Liver (tissue), 7 donors: ENCODE measurements at regions not wholly inside any gene's neighbourhood (a gene's known extent, or its start where the extent isn't known, plus 50 kb on each side); places are given as distances from the start of the nearest gene placed in this dataset.

ENCODE experiments used
- DNase-seq: peaks from one replicate; pipeline ENCODE4 v3.0.0-alpha.2; 2017; ENCODE audit warnings: low spot score
- H3K27ac ChIP-seq, 2 donors: one replicate each; pipeline ENCODE4 v1.7.0; 2013; ENCODE audit warnings: inconsistent platforms in 2 of 2, low read length in 2 of 2, control low read depth in 1 of 2, low read depth in 1 of 2, mild to moderate bottlenecking in 1 of 2
- H3K27me3 ChIP-seq, 4 donors: one replicate each; pipeline versions ENCODE4 v1.6.1 to v1.7.0; 2013; ENCODE audit warnings: low read length in 3 of 4, inconsistent platforms in 1 of 4, mild to moderate bottlenecking in 1 of 4, moderate library complexity in 1 of 4; ENCODE audit not compliant: control insufficient read depth in 4 of 4, insufficient read depth in 4 of 4
- H3K36me3 ChIP-seq, 4 donors: one replicate each; pipeline versions ENCODE4 v1.6.1 to v1.7.0; 2013; ENCODE audit warnings: low read length in 3 of 4, mild to moderate bottlenecking in 3 of 4, low read depth in 1 of 4, moderate library complexity in 1 of 4; ENCODE audit not compliant: control insufficient read depth in 4 of 4, insufficient read depth in 3 of 4
- H3K4me1 ChIP-seq, 4 donors: one replicate each; pipeline versions ENCODE4 v1.6.1 to v1.7.0; 2013; ENCODE audit warnings: low read length in 3 of 4, mild to moderate bottlenecking in 3 of 4, moderate library complexity in 1 of 4; ENCODE audit not compliant: control insufficient read depth in 4 of 4, insufficient read depth in 4 of 4
- H3K4me3 ChIP-seq, 3 donors: one replicate each; pipeline versions ENCODE4 v1.6.1 to v1.7.0; 2013; ENCODE audit warnings: low read length in 3 of 3, control low read depth in 1 of 3, low read depth in 1 of 3, mild to moderate bottlenecking in 1 of 3
- H3K9ac ChIP-seq, 2 donors: one replicate each; pipeline ENCODE4 v1.7.0; 2013; ENCODE audit warnings: low read length in 2 of 2, mild to moderate bottlenecking in 2 of 2, moderate library complexity in 2 of 2, control low read depth in 1 of 2, low read depth in 1 of 2
- H3K9me3 ChIP-seq, 4 donors: one replicate each; pipeline versions ENCODE4 v1.6.1 to v1.7.0; 2013; ENCODE audit warnings: low read length in 3 of 4; ENCODE audit not compliant: control insufficient read depth in 4 of 4
- FOXA2 ChIP-seq: IDR thresholded peaks from 2 replicates; pipeline ENCODE4 v1.6.1; 2016; ENCODE audit warnings: antibody characterized with exemption
- HNF4A ChIP-seq, 2 donors: conservative IDR thresholded peaks; 2 replicates each; pipeline ENCODE4 v1.6.1; 2016; ENCODE audit warnings: antibody characterized with exemption in 2 of 2, mild to moderate bottlenecking in 2 of 2
- JUND ChIP-seq, 2 donors: IDR thresholded peaks; 2 replicates each; pipeline ENCODE4 v1.6.1; 2016; ENCODE audit warnings: antibody characterized with exemption in 2 of 2
- NR2F2 ChIP-seq: IDR thresholded peaks from 2 replicates; pipeline ENCODE4 v1.6.1; 2016; ENCODE audit warnings: antibody characterized with exemption
- RAD21 ChIP-seq, 2 donors: IDR thresholded peaks; 2 replicates each; pipeline ENCODE4 v1.6.1; 2016; ENCODE audit warnings: antibody characterized with exemption in 2 of 2, mild to moderate bottlenecking in 2 of 2
- YY1 ChIP-seq: IDR thresholded peaks from 2 replicates; pipeline ENCODE4 v1.6.1; 2016; ENCODE audit warnings: antibody characterized with exemption, mild to moderate bottlenecking
- WGBS: extraction: QIAGEN DNeasy Blood & Tissue Kit; methylation state at CpG from one replicate; pipeline ENCODE4 v1.1.7; 2013; 5-methylcytosine and 5-hydroxymethylcytosine counted together
- TF ChIP-seq, protein P1 (sequence below): IDR thresholded peaks from 2 replicates; pipeline ENCODE4 v1.6.1; 2016; ENCODE audit warnings: antibody characterized with exemption
- TF ChIP-seq, protein P2 (sequence below): IDR thresholded peaks from 2 replicates; pipeline ENCODE4 v1.6.1; 2016; ENCODE audit warnings: antibody characterized with exemption, mild to moderate bottlenecking
- TF ChIP-seq, protein P3 (sequence below): IDR thresholded peaks from 2 replicates; pipeline ENCODE4 v1.6.1; 2016; ENCODE audit warnings: antibody characterized with exemption
- donor health status: healthy.
- donor health status: healthy.
- donor health status: healthy.
- donor health status: healthy.

DNA sequence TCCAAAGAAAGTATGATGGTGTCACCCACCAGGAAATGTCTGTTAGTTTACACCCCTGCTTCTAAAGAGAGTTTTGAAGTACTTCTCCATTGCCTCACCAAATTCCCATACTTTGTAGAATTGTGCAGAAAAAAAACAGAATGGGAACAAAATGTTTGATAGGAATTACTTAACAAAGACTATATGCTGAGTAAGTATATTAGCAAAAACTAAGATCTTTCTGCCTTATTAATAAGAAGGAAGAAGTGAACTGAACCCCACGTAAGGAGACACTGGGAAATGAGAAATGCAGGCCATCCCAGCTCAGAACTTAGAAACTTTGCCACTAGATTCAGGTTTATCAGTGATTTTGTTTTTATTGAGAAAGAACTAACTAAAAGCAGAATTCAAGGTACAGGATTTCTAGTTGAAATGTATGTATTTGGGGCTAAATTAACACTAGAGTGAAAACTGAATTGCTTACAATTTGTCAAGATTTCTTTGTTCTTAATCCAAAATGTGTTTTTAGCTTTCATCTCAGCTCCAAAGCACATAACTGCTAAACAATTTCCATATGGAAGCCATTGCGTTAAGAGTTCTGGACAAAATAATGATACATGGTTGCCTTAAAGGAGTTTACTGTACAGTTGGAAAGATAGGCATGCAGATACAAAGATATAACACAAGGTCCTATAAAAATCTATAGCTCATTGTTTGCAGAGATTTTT, 102.7 kb upstream of the BMP5 start:
- Histone ChIP-seq H3K27ac (no peak overlapping the region), H3K4me3 (no peak overlapping the region), H3K4me1 (no peaks in the 10 kb centered on the region), H3K9ac (no peak overlapping the region), H3K36me3 (no peaks in the 10 kb centered on the region), H3K27me3 (peaks cover 0 to 2% (median 0%) of the 10 kb centered on the region in 4 donors), H3K9me3 (peaks cover 0 to 1% (median 0%) of the 10 kb centered on the region in 4 donors)
- TF ChIP-seq, protein P1, sequence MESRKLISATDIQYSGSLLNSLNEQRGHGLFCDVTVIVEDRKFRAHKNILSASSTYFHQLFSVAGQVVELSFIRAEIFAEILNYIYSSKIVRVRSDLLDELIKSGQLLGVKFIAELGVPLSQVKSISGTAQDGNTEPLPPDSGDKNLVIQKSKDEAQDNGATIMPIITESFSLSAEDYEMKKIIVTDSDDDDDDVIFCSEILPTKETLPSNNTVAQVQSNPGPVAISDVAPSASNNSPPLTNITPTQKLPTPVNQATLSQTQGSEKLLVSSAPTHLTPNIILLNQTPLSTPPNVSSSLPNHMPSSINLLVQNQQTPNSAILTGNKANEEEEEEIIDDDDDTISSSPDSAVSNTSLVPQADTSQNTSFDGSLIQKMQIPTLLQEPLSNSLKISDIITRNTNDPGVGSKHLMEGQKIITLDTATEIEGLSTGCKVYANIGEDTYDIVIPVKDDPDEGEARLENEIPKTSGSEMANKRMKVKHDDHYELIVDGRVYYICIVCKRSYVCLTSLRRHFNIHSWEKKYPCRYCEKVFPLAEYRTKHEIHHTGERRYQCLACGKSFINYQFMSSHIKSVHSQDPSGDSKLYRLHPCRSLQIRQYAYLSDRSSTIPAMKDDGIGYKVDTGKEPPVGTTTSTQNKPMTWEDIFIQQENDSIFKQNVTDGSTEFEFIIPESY, result no peak
- no peak for TF ChIP-seq FOXA2
- no peak for TF ChIP-seq NR2F2
- TF ChIP-seq, protein P2, sequence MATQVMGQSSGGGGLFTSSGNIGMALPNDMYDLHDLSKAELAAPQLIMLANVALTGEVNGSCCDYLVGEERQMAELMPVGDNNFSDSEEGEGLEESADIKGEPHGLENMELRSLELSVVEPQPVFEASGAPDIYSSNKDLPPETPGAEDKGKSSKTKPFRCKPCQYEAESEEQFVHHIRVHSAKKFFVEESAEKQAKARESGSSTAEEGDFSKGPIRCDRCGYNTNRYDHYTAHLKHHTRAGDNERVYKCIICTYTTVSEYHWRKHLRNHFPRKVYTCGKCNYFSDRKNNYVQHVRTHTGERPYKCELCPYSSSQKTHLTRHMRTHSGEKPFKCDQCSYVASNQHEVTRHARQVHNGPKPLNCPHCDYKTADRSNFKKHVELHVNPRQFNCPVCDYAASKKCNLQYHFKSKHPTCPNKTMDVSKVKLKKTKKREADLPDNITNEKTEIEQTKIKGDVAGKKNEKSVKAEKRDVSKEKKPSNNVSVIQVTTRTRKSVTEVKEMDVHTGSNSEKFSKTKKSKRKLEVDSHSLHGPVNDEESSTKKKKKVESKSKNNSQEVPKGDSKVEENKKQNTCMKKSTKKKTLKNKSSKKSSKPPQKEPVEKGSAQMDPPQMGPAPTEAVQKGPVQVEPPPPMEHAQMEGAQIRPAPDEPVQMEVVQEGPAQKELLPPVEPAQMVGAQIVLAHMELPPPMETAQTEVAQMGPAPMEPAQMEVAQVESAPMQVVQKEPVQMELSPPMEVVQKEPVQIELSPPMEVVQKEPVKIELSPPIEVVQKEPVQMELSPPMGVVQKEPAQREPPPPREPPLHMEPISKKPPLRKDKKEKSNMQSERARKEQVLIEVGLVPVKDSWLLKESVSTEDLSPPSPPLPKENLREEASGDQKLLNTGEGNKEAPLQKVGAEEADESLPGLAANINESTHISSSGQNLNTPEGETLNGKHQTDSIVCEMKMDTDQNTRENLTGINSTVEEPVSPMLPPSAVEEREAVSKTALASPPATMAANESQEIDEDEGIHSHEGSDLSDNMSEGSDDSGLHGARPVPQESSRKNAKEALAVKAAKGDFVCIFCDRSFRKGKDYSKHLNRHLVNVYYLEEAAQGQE, result no peak
- TF ChIP-seq JUND (IDR thresholded peaks at IDR 0.05), result no peak
- TF ChIP-seq, protein P3, sequence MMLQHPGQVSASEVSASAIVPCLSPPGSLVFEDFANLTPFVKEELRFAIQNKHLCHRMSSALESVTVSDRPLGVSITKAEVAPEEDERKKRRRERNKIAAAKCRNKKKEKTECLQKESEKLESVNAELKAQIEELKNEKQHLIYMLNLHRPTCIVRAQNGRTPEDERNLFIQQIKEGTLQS, result no peak
- TF ChIP-seq HNF4A (conservative IDR thresholded peaks at IDR 0.05), result no peak
- no peak for TF ChIP-seq YY1
- no peak for DNase-seq
- 79% methylated on average over 2 of the region's 2 CpGs for WGBS

DNA sequence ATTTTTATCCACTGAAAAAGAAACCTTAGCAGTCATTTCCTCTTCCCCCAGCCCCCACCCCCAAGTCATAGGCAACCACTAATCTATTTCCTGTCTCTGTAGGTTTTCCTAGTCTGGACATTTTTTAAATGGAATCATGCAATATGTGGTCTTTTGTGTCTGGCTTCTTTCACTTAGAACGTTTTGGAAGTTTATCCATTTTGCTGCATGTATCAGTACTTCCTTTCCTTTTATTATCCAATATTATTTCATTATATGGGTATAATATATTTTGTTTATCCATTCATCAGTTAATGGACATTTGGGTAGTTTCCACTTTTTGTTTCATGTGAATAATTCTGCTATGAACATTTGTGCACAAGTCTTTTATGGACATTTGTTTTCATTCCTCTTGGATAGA, 99.3 kb upstream of the BMP5 start:
- no peak overlapping the region for H3K4me3 ChIP-seq
- H3K27me3 ChIP-seq, result peaks cover 0 to 2% (median 0%) of the 10 kb centered on the region in 4 donors
- no peak for TF ChIP-seq HNF4A (conservative IDR thresholded peaks at IDR 0.05)
- H3K36me3 ChIP-seq, result no peaks in the 10 kb centered on the region
- peaks cover 0 to 1% (median 0%) of the 10 kb centered on the region in 4 donors for H3K9me3 ChIP-seq
- DNase-seq, result no peak
- H3K4me1 ChIP-seq, result no peaks in the 10 kb centered on the region
- H3K9ac ChIP-seq, result no peak overlapping the region
- 14% methylated on average over 1 of the region's 1 CpG for WGBS
- no peak overlapping the region for H3K27ac ChIP-seq

DNA sequence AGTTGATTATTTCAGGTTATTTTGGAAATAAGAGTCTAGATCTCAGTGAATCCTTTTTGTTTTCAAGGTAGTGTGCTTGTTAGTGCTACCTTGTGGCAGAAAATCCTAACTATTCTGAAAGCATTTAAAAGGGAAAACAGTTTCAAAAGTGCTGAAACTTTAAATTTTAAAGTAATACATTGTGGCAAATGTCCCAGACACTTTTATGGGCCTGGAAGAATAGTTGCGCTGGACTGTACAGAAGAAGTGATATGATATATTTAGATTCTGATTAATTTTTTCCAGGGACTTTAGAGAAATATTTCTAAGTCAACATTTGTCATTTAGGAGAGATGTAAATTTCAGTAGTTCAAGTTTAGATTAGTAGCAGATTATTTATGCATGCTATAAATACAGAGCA, 96.7 kb upstream of the BMP5 start:
- Histone ChIP-seq H3K4me3 (no peak overlapping the region), H3K27me3 (peaks cover 0 to 2% (median 0%) of the 10 kb centered on the region in 4 donors), H3K9ac (no peak overlapping the region), H3K4me1 (no peaks in the 10 kb centered on the region), H3K9me3 (no peaks in the 10 kb centered on the region), H3K36me3 (no peaks in the 10 kb centered on the region), H3K27ac (no peak overlapping the region)
- WGBS, result 90% methylated on average over 1 of the region's 1 CpG
- DNase-seq, result no peak
- no peak for TF ChIP-seq RAD21 (IDR thresholded peaks at IDR 0.05)
- TF ChIP-seq, protein P2, result no peak
